ENCODE measurements at regions not wholly inside any gene's neighbourhood (a gene's known extent, or its start where the extent isn't known, plus 50 kb on each side); places are given as distances from the start of the nearest gene placed in this dataset.

- no peak for DNase-seq (ENCODE audit: low read depth, low spot score)
- H3K9ac ChIP-seq (ENCODE audit: insufficient read length, low read depth) = no peak overlapping the region
- TF ChIP-seq ZNF274 (IDR thresholded peaks at IDR 0.05; ENCODE audit: low read depth, low read length) (no peak), YY1 (IDR thresholded peaks at IDR 0.05; ENCODE audit: insufficient read depth, insufficient read length) (no peak), SUZ12 (IDR thresholded peaks at IDR 0.05; ENCODE audit: extremely low read depth, insufficient read depth, insufficient read length) (no peak)
- no peaks in the 10 kb centered on the region for H3K4me1 ChIP-seq (ENCODE audit: insufficient read depth, insufficient read length)
- peaks cover 3% of the 10 kb centered on the region for H3K27me3 ChIP-seq (ENCODE audit: insufficient read depth, insufficient read length)
- H3K36me3 ChIP-seq (ENCODE audit: insufficient read depth, insufficient read length, low read length) = no peaks in the 10 kb centered on the region
- H3K9me3 ChIP-seq (ENCODE audit: insufficient read depth, low read length) = no peaks in the 10 kb centered on the region; the same call in 1 of the 2 replicates
- no peak overlapping the region for H3K4me3 ChIP-seq (ENCODE audit: insufficient read length, low read depth)
These were observed 190.7 kb downstream of the AXIN2 start for GRCh38 chr17:65370669-65371131.

DNA sequence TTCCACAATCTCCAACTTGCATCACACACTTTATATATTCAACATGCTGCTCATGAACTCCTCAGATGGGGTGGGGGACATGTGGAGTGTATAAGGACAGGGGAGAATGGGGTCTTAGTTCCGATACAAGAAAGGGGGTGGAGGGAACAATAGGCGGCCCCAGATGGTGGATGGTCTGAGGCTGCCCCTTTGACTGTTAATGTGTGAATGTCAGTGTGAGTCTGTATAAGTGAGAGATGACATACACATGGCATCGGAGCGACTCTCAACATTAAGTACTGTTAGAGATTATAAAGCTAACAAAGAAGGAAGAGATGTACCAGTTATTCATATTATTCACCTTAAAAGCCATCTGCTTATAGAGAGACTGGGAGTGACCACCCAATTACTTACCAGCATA, 193.1 kb downstream of the AXIN2 start:
- Histone ChIP-seq H3K36me3 (ENCODE audit: insufficient read depth, insufficient read length, low read length) (no peaks in the 10 kb centered on the region), H3K9ac (ENCODE audit: insufficient read length, low read depth) (no peak overlapping the region), H3K4me1 (ENCODE audit: insufficient read depth, insufficient read length) (no peaks in the 10 kb centered on the region), H3K9me3 (ENCODE audit: insufficient read depth, low read length) (no peaks in the 10 kb centered on the region; the same call in 1 of the 2 replicates), H3K27me3 (ENCODE audit: insufficient read depth, insufficient read length) (peaks cover 3% of the 10 kb centered on the region), H3K4me3 (ENCODE audit: insufficient read length, low read depth) (no peak overlapping the region)
- no peak for DNase-seq (ENCODE audit: low read depth, low spot score)
- TF ChIP-seq YY1 (IDR thresholded peaks at IDR 0.05; ENCODE audit: insufficient read depth, insufficient read length) = no peak
- no peak for TF ChIP-seq SUZ12 (IDR thresholded peaks at IDR 0.05; ENCODE audit: extremely low read depth, insufficient read depth, insufficient read length)
- TF ChIP-seq ZNF274 (IDR thresholded peaks at IDR 0.05; ENCODE audit: low read depth, low read length) = no peak

- Histone ChIP-seq H3K9ac (ENCODE audit: insufficient read length, low read depth) (no peak overlapping the region), H3K9me3 (ENCODE audit: insufficient read depth, low read length) (no peaks in the 10 kb centered on the region; the same call in 1 of the 2 replicates), H3K4me3 (ENCODE audit: insufficient read length, low read depth) (no peak overlapping the region), H3K36me3 (ENCODE audit: insufficient read depth, insufficient read length, low read length) (no peaks in the 10 kb centered on the region), H3K27me3 (ENCODE audit: insufficient read depth, insufficient read length) (no peaks in the 10 kb centered on the region), H3K4me1 (ENCODE audit: insufficient read depth, insufficient read length) (no peaks in the 10 kb centered on the region)
- TF ChIP-seq SUZ12 (IDR thresholded peaks at IDR 0.05; ENCODE audit: extremely low read depth, insufficient read depth, insufficient read length) = no peak
- TF ChIP-seq ZNF274 (IDR thresholded peaks at IDR 0.05; ENCODE audit: low read depth, low read length) = no peak
- no peak for TF ChIP-seq YY1 (IDR thresholded peaks at IDR 0.05; ENCODE audit: insufficient read depth, insufficient read length)
- no peak for DNase-seq (ENCODE audit: low read depth, low spot score)
These were observed 195.2 kb downstream of the AXIN2 start for GRCh38 chr17:65366102-65366844.

DNA sequence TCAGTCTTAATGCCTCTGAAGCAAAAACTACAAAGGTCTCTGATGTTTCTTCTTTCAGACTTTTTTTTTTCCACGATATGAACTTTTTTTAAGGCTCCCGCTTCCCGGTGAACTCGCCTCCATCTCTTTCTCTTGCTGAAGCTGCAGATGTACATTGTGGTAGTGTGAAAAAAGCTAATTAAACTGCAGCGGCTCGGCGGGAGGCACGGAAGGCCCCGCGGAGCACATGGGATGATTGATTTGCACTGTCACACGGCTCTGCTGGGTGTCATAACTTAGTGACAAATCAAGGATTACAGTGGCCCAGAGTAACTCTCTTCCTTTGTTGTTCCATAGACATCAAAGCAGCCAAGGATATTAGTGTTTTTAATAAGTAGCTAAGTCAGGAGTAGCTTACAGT, 196.3 kb downstream of the AXIN2 start:
- TF ChIP-seq ZNF274 (IDR thresholded peaks at IDR 0.05; ENCODE audit: low read depth, low read length) = no peak
- no peak for TF ChIP-seq YY1 (IDR thresholded peaks at IDR 0.05; ENCODE audit: insufficient read depth, insufficient read length)
- TF ChIP-seq SUZ12 (IDR thresholded peaks at IDR 0.05; ENCODE audit: extremely low read depth, insufficient read depth, insufficient read length) = no peak
- H3K9me3 ChIP-seq (ENCODE audit: insufficient read depth, low read length) = no peaks in the 10 kb centered on the region; the same call in 1 of the 2 replicates
- H3K9ac ChIP-seq (ENCODE audit: insufficient read length, low read depth) = no peak overlapping the region
- no peaks in the 10 kb centered on the region for H3K27me3 ChIP-seq (ENCODE audit: insufficient read depth, insufficient read length)
- H3K4me1 ChIP-seq (ENCODE audit: insufficient read depth, insufficient read length) = no peaks in the 10 kb centered on the region
- H3K4me3 ChIP-seq (ENCODE audit: insufficient read length, low read depth) = no peak overlapping the region
- no peaks in the 10 kb centered on the region for H3K36me3 ChIP-seq (ENCODE audit: insufficient read depth, insufficient read length, low read length)
- no peak for DNase-seq (ENCODE audit: low read depth, low spot score)

GRCh38 chr17:65364438-65364837, 197.0 kb downstream of the AXIN2 start:
- no peak overlapping the region for H3K4me3 ChIP-seq (ENCODE audit: insufficient read length, low read depth)
- no peak overlapping the region for H3K9ac ChIP-seq (ENCODE audit: insufficient read length, low read depth)
- no peaks in the 10 kb centered on the region for H3K36me3 ChIP-seq (ENCODE audit: insufficient read depth, insufficient read length, low read length)
- no peaks in the 10 kb centered on the region for H3K4me1 ChIP-seq (ENCODE audit: insufficient read depth, insufficient read length)
- TF ChIP-seq YY1 (IDR thresholded peaks at IDR 0.05; ENCODE audit: insufficient read depth, insufficient read length) = no peak
- TF ChIP-seq SUZ12 (IDR thresholded peaks at IDR 0.05; ENCODE audit: extremely low read depth, insufficient read depth, insufficient read length) = no peak
- TF ChIP-seq ZNF274 (IDR thresholded peaks at IDR 0.05; ENCODE audit: low read depth, low read length) = no peak
- no peaks in the 10 kb centered on the region for H3K27me3 ChIP-seq (ENCODE audit: insufficient read depth, insufficient read length)
- no peaks in the 10 kb centered on the region; the same call in 1 of the 2 replicates for H3K9me3 ChIP-seq (ENCODE audit: insufficient read depth, low read length)
- DNase-seq (ENCODE audit: low read depth, low spot score) = no peak

GRCh38 chr17:65362826-65363225, 198.6 kb downstream of the AXIN2 start:
- H3K27me3 ChIP-seq (ENCODE audit: insufficient read depth, insufficient read length) = no peaks in the 10 kb centered on the region
- H3K36me3 ChIP-seq (ENCODE audit: insufficient read depth, insufficient read length, low read length) = no peaks in the 10 kb centered on the region
- TF ChIP-seq ZNF274 (IDR thresholded peaks at IDR 0.05; ENCODE audit: low read depth, low read length) = no peak
- no peak for TF ChIP-seq SUZ12 (IDR thresholded peaks at IDR 0.05; ENCODE audit: extremely low read depth, insufficient read depth, insufficient read length)
- TF ChIP-seq YY1 (IDR thresholded peaks at IDR 0.05; ENCODE audit: insufficient read depth, insufficient read length) = no peak

DNA sequence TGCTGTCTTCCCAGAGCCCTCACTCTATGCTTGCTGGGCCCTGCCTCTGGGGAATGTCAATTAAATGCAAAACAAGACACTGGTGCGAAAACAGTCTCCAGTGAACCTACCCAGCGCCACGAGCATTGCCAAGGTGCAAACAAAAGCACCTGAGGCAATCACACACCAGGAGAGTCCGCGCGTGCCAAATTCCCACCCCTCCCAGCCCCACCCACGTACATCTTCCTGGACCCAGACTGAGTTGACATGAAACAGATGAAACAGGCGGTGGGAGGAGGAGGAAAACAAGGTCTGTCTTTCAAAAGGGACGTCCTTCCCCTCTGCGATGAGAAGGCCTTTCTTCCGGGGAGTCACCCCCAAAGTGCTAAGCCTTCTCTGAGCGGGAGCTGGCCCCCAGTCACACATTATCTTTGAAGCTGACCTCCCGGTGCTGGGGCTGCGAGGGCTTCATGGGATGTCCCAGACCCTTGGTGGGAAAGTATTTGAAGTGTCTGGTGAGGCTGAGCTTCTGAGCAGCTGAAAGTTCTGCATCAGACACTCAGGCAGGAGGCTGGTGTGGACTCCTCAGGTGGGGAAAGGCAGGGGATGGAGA, 200.4 kb downstream of the AXIN2 start:
- Histone ChIP-seq H3K4me3 (ENCODE audit: insufficient read length, low read depth) (no peak overlapping the region), H3K9ac (ENCODE audit: insufficient read length, low read depth) (no peak overlapping the region), H3K36me3 (ENCODE audit: insufficient read depth, insufficient read length, low read length) (no peaks in the 10 kb centered on the region), H3K27me3 (ENCODE audit: insufficient read depth, insufficient read length) (no peaks in the 10 kb centered on the region), H3K4me1 (ENCODE audit: insufficient read depth, insufficient read length) (no peaks in the 10 kb centered on the region), H3K9me3 (ENCODE audit: insufficient read depth, low read length) (no peaks in the 10 kb centered on the region; the same call in 1 of the 2 replicates)
- no peak for DNase-seq (ENCODE audit: low read depth, low spot score)
- TF ChIP-seq YY1 (IDR thresholded peaks at IDR 0.05; ENCODE audit: insufficient read depth, insufficient read length) = no peak
- no peak for TF ChIP-seq SUZ12 (IDR thresholded peaks at IDR 0.05; ENCODE audit: extremely low read depth, insufficient read depth, insufficient read length)

More at GRCh38 chr17:65362826-65363225, 198.6 kb downstream of the AXIN2 start:
- Histone ChIP-seq H3K9me3 (ENCODE audit: insufficient read depth, low read length) (no peaks in the 10 kb centered on the region; the same call in 1 of the 2 replicates), H3K4me3 (ENCODE audit: insufficient read length, low read depth) (no peak overlapping the region), H3K9ac (ENCODE audit: insufficient read length, low read depth) (no peak overlapping the region), H3K4me1 (ENCODE audit: insufficient read depth, insufficient read length) (no peaks in the 10 kb centered on the region)
- DNase-seq (ENCODE audit: low read depth, low spot score) = no peak
